Neural cell (in vitro differentiated cells): ENCODE measurements at regions not wholly inside any gene's neighbourhood (a gene's known extent, or its start where the extent isn't known, plus 50 kb on each side); places are given as distances from the start of the nearest gene placed in this dataset.

Source experiments
- H2AFZ ChIP-seq: fragments of 200-600, 300-800 bp; sonication (generic), shearing (Covaris generic); 2 replicates; pipeline ENCODE4 v1.6.0; 2014; ENCODE audit warnings: low read depth, mild to moderate bottlenecking, antibody characterized with exemption, low read length, moderate library complexity
- H3F3A ChIP-seq: fragments of 200-600 bp; shearing (Covaris generic); 2 replicates; pipeline ENCODE4 v1.6.1; 2016; ENCODE audit warnings: mild to moderate bottlenecking, moderate library complexity, mixed read lengths, antibody characterized with exemption, low read length; ENCODE audit not compliant: insufficient read depth, poor library complexity, severe bottlenecking
- H3K27ac ChIP-seq: fragments of 200-600, 300-800 bp; sonication (generic), shearing (Covaris generic); 2 replicates; pipeline ENCODE4 v1.5.1; 2014; ENCODE audit warnings: mild to moderate bottlenecking, low read length, moderate library complexity
- H3K27me3 ChIP-seq: fragments of 300-800, 200-600 bp; sonication (generic), shearing (Covaris generic); 2 replicates; pipeline ENCODE4 v1.6.0; 2014; ENCODE audit warnings: mild to moderate bottlenecking, low read depth, low read length, moderate library complexity; ENCODE audit not compliant: insufficient read depth
- H3K36me3 ChIP-seq: fragments of 300-800, 200-600 bp; sonication (generic), shearing (Covaris generic); 2 replicates; pipeline ENCODE4 v1.5.1; 2014; ENCODE audit warnings: mild to moderate bottlenecking, antibody characterized with exemption, low read length, moderate library complexity; ENCODE audit not compliant: insufficient read depth
- H3K4me2 ChIP-seq: fragments of 300-800, 200-600 bp; sonication (generic), shearing (Covaris generic); 2 replicates; pipeline ENCODE4 v1.6.0; 2014; ENCODE audit warnings: mild to moderate bottlenecking, low read length
- H3K4me3 ChIP-seq: fragments of 300-800, 200-600 bp; sonication (generic), shearing (Covaris generic); 2 replicates; pipeline ENCODE4 v1.5.1; 2014; ENCODE audit warnings: mild to moderate bottlenecking, low read length, moderate library complexity
- H3K79me2 ChIP-seq: fragments of 200-600 bp; shearing (Covaris generic); replicated peaks from 2 replicates; pipeline ENCODE4 v1.6.0; 2014; ENCODE audit warnings: mild to moderate bottlenecking, low read length, moderate library complexity; ENCODE audit not compliant: insufficient read depth
- H3K9ac ChIP-seq: fragments of 300-800, 200-600 bp; sonication (generic), shearing (Covaris generic); 2 replicates; pipeline ENCODE4 v1.6.1; 2016; ENCODE audit warnings: mild to moderate bottlenecking, low read length, mixed read lengths
- H3K9me2 ChIP-seq: fragments of 200-600 bp; shearing (Covaris generic); 2 replicates; pipeline ENCODE4 v1.6.1; 2016; ENCODE audit warnings: mild to moderate bottlenecking, low read length, mixed read lengths; ENCODE audit not compliant: insufficient read depth
- H3K9me3 ChIP-seq: fragments of 200-600, 300-800 bp; sonication (generic), shearing (Covaris generic); 2 replicates; pipeline ENCODE4 v1.6.1; 2016; ENCODE audit warnings: mild to moderate bottlenecking, mixed run types, low read length, moderate library complexity, mixed read lengths
- H4K20me1 ChIP-seq: fragments of 200-600 bp; shearing (Covaris generic); 2 replicates; pipeline ENCODE4 v1.6.1; 2016; ENCODE audit warnings: mild to moderate bottlenecking, mixed run types; ENCODE audit not compliant: insufficient read depth
- EP300 ChIP-seq: fragments of 450-650 bp; conservative IDR thresholded peaks from 2 replicates; pipeline ENCODE4 v1.6.1; 2014; ENCODE audit warnings: antibody characterized with exemption, mild to moderate bottlenecking, moderate library complexity; ENCODE audit not compliant: poor library complexity, severe bottlenecking
- EZH2 ChIP-seq: fragments of 200-600, 300-800 bp; shearing (Covaris generic), sonication (generic); IDR thresholded peaks from 2 replicates; pipeline ENCODE4 v1.6.1; 2014; ENCODE audit warnings: antibody characterized with exemption, low read length, borderline replicate concordance, mild to moderate bottlenecking; ENCODE audit not compliant: insufficient read depth, poor library complexity, severe bottlenecking
- MXI1 ChIP-seq: fragments of 450-650 bp; conservative IDR thresholded peaks from 2 replicates; pipeline ENCODE4 v1.6.1; 2014; ENCODE audit warnings: antibody characterized with exemption, mild to moderate bottlenecking; ENCODE audit not compliant: poor library complexity, severe bottlenecking
- POLR2AphosphoS5 ChIP-seq: IDR thresholded peaks from 2 replicates; pipeline ENCODE4 v1.6.1; 2012
- RAD21 ChIP-seq: fragments of 450-650 bp; conservative IDR thresholded peaks from 2 replicates; pipeline ENCODE4 v1.6.1; 2014; ENCODE audit warnings: antibody characterized with exemption, mild to moderate bottlenecking, moderate library complexity
- SMC3 ChIP-seq: fragments of 450-650 bp; conservative IDR thresholded peaks from 2 replicates; pipeline ENCODE4 v1.6.1; 2014; ENCODE audit warnings: antibody characterized with exemption, mild to moderate bottlenecking, moderate library complexity; ENCODE audit not compliant: poor library complexity
- TAF1 ChIP-seq: IDR thresholded peaks from 2 replicates; pipeline ENCODE4 v1.6.1; 2012; ENCODE audit warnings: low read depth
- TF ChIP-seq, protein P1 (sequence below): IDR thresholded peaks from 2 replicates; pipeline ENCODE4 v1.6.1; 2012; ENCODE audit warnings: borderline replicate concordance
- TF ChIP-seq, protein P2 (sequence below): fragments of 450-650 bp; IDR thresholded peaks from 2 replicates; pipeline ENCODE4 v1.5.1; 2014; ENCODE audit warnings: antibody characterized with exemption, mild to moderate bottlenecking, moderate library complexity; ENCODE audit not compliant: poor library complexity, severe bottlenecking

DNA sequence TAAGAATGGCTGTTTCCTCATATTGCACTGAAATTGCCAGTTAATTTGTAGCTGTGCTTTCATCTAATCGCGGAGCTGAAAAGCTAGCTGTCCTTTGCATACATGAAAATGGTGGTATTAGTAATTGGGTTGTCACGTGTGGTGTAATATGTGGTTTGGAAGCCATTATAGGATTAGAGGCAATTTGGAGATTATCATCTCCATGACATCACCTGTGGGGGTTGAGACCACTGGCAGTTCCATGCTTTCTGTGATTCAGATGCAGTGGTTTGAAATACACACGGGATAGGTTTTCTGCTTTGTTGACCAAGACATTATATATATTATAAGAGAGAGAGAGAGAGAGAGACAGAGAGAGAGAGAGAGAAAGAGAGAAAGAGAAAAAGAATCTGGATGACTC is 180.8 kb downstream of the RAB11FIP2 start:
- Histone ChIP-seq H3K9me2 (no peaks in the 10 kb centered on the region), H3K4me3 (peak overlapping the region; percentile 38), H3K36me3 (no peaks in the 10 kb centered on the region), H3K27ac (no peak overlapping the region), H3K4me2 (no peak overlapping the region), H3F3A (no peaks in the 10 kb centered on the region), H3K9ac (no peak overlapping the region), H3K27me3 (peaks cover 9% of the 10 kb centered on the region), H3K79me2 (no peaks in the 10 kb centered on the region), H4K20me1 (no peaks in the 10 kb centered on the region), H3K9me3 (no peaks in the 10 kb centered on the region), H2AFZ (no peak overlapping the region)
- TF ChIP-seq, protein P1, sequence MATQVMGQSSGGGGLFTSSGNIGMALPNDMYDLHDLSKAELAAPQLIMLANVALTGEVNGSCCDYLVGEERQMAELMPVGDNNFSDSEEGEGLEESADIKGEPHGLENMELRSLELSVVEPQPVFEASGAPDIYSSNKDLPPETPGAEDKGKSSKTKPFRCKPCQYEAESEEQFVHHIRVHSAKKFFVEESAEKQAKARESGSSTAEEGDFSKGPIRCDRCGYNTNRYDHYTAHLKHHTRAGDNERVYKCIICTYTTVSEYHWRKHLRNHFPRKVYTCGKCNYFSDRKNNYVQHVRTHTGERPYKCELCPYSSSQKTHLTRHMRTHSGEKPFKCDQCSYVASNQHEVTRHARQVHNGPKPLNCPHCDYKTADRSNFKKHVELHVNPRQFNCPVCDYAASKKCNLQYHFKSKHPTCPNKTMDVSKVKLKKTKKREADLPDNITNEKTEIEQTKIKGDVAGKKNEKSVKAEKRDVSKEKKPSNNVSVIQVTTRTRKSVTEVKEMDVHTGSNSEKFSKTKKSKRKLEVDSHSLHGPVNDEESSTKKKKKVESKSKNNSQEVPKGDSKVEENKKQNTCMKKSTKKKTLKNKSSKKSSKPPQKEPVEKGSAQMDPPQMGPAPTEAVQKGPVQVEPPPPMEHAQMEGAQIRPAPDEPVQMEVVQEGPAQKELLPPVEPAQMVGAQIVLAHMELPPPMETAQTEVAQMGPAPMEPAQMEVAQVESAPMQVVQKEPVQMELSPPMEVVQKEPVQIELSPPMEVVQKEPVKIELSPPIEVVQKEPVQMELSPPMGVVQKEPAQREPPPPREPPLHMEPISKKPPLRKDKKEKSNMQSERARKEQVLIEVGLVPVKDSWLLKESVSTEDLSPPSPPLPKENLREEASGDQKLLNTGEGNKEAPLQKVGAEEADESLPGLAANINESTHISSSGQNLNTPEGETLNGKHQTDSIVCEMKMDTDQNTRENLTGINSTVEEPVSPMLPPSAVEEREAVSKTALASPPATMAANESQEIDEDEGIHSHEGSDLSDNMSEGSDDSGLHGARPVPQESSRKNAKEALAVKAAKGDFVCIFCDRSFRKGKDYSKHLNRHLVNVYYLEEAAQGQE = no peak
- TF ChIP-seq POLR2AphosphoS5 = peak; percentile 49

DNA sequence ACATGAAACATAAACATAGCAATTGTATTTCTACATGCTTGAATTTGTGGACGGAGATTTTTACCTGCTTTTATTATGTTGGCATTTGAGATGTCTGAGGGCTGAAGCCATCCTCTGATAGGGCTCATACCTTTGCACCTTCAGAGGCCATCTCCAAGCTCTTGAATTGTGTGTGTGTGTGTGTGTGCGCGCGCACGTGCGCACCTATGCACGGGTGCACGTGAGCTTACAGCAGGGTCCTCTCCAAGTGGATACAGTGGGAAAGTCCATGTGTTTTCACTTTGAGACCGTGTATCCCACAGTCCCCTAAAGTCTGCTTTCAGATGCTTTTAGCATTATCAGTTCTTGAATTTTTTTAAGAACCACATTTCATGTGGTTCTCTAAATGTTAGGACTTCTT is 178.6 kb downstream of the RAB11FIP2 start:
- no peaks in the 10 kb centered on the region for H3K9me3 ChIP-seq
- peaks cover 9% of the 10 kb centered on the region for H3K27me3 ChIP-seq
- H3K79me2 ChIP-seq = no peaks in the 10 kb centered on the region
- TF ChIP-seq EP300 (no peak), SMC3 (no peak), TAF1 (no peak), MXI1 (no peak), RAD21 (no peak), EZH2 (no peak), POLR2AphosphoS5 (no peak)
- TF ChIP-seq, protein P2, sequence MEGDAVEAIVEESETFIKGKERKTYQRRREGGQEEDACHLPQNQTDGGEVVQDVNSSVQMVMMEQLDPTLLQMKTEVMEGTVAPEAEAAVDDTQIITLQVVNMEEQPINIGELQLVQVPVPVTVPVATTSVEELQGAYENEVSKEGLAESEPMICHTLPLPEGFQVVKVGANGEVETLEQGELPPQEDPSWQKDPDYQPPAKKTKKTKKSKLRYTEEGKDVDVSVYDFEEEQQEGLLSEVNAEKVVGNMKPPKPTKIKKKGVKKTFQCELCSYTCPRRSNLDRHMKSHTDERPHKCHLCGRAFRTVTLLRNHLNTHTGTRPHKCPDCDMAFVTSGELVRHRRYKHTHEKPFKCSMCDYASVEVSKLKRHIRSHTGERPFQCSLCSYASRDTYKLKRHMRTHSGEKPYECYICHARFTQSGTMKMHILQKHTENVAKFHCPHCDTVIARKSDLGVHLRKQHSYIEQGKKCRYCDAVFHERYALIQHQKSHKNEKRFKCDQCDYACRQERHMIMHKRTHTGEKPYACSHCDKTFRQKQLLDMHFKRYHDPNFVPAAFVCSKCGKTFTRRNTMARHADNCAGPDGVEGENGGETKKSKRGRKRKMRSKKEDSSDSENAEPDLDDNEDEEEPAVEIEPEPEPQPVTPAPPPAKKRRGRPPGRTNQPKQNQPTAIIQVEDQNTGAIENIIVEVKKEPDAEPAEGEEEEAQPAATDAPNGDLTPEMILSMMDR = no peak
- TF ChIP-seq, protein P1 = no peak
- H3K4me2 ChIP-seq = no peak overlapping the region
- no peak overlapping the region for H3K9ac ChIP-seq
- H2AFZ ChIP-seq = no peak overlapping the region
- H3K36me3 ChIP-seq = no peaks in the 10 kb centered on the region
- no peaks in the 10 kb centered on the region for H4K20me1 ChIP-seq
- H3K9me2 ChIP-seq = no peaks in the 10 kb centered on the region
- H3K27ac ChIP-seq = no peak overlapping the region
- H3K4me3 ChIP-seq = no peak overlapping the region
- no peaks in the 10 kb centered on the region for H3F3A ChIP-seq
